Kidney epithelial cell (primary cell): ENCODE measurements at regions not wholly inside any gene's neighbourhood (a gene's known extent, or its start where the extent isn't known, plus 50 kb on each side); places are given as distances from the start of the nearest gene placed in this dataset.

Experiments
- DNase-seq: peaks from one replicate; pipeline ENCODE4 v3.0.0-alpha.2; 2010; ENCODE audit warnings: low read depth
- H3K27me3 ChIP-seq: 2 replicates; pipeline ENCODE4 v1.6.0; 2011; ENCODE audit warnings: low read length; ENCODE audit not compliant: control insufficient read depth, insufficient read depth
- H3K36me3 ChIP-seq: 2 replicates; pipeline ENCODE4 v1.5.1; 2011; ENCODE audit warnings: low read length; ENCODE audit not compliant: control insufficient read depth, insufficient read depth
- H3K4me3 ChIP-seq: 2 replicates; pipeline ENCODE4 v1.5.1; 2011; ENCODE audit warnings: low read depth, mild to moderate bottlenecking, control low read depth, low read length
- TF ChIP-seq, protein P1 (sequence below): IDR thresholded peaks from 2 replicates; pipeline ENCODE4 v1.5.1; 2011; ENCODE audit warnings: mild to moderate bottlenecking, moderate library complexity, low read length, control low read depth, inconsistent platforms; ENCODE audit not compliant: insufficient read depth, poor library complexity, severe bottlenecking

DNA sequence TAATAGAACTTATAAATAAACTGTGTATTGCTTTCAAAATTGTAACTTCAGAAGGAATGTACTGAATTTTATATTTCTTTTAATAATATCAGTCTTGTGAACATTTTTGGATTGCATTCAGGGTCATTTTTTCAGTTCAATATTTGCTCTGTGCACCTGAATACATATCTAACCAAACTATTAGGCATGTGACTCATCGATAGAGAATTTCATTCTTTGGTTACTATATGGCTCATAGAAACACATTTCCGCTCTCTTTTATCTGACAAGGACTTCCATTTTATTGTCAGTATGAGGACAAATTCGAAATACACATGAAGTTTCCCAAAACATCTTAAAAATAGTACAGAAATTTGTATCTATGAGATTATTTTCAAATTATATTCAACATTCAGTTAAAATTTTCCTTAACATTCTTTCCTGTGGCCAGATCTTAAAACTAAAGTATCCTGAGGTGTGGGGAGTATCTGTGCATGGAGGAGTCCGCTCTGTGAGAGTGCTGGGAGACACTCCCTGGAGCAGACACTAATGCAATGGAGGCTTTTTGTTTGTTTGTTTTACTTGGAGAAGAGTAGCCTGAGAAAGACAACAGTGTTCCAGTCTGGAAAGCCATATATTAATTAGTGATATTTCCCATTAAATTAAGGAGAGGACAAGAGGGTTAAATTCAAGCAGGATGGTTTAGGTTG is 483.6 kb downstream of the PCDH20 start:
- no peaks in the 10 kb centered on the region for H3K27me3 ChIP-seq
- no peak overlapping the region for H3K4me3 ChIP-seq
- no peaks in the 10 kb centered on the region for H3K36me3 ChIP-seq
- no peak for DNase-seq
- TF ChIP-seq, protein P1, sequence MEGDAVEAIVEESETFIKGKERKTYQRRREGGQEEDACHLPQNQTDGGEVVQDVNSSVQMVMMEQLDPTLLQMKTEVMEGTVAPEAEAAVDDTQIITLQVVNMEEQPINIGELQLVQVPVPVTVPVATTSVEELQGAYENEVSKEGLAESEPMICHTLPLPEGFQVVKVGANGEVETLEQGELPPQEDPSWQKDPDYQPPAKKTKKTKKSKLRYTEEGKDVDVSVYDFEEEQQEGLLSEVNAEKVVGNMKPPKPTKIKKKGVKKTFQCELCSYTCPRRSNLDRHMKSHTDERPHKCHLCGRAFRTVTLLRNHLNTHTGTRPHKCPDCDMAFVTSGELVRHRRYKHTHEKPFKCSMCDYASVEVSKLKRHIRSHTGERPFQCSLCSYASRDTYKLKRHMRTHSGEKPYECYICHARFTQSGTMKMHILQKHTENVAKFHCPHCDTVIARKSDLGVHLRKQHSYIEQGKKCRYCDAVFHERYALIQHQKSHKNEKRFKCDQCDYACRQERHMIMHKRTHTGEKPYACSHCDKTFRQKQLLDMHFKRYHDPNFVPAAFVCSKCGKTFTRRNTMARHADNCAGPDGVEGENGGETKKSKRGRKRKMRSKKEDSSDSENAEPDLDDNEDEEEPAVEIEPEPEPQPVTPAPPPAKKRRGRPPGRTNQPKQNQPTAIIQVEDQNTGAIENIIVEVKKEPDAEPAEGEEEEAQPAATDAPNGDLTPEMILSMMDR: no peak

DNA sequence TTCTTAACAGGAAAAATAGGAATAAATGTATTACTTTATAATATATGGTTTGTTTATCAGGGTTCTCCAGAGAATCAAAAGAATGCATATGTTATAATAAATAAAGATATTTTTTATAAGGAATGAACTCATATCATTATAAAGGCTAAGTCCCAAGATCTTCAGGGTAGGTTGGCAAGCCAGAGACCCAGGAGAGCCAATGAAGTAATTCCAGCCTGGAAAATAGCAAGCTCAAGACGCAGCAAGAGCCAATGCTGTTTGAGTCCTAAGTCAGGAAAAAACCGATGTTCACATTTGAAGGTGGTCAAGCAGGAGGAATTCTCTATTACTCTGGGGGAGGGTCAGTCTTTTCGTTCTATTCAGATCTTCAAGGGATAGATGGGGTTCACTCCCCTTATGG is 490.0 kb downstream of the PCDH20 start:
- Histone ChIP-seq H3K4me3 (no peak overlapping the region), H3K36me3 (no peaks in the 10 kb centered on the region), H3K27me3 (no peaks in the 10 kb centered on the region)
- DNase-seq: no peak
- TF ChIP-seq, protein P1: no peak

DNA sequence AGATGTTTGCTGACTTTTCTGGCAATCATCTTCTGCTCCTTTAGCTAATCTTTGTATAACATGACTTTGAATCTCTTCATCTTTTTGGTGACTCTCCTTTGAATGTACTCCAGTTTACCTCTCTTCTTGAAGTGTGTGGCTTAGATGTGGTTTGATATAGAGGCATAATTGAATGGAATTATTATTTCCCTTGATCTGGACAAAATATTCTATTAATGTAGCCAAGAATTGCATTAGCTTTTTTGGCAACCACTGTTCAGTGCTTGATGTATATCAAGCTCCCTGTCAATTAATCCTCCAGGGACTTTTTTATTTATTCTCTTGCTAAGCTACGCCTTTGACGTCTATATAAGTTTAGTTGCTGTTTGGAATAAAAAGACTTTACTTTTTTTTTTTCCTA is 490.8 kb downstream of the PCDH20 start:
- Histone ChIP-seq H3K27me3 (no peaks in the 10 kb centered on the region), H3K4me3 (no peak overlapping the region), H3K36me3 (no peaks in the 10 kb centered on the region)
- no peak for DNase-seq
- TF ChIP-seq, protein P1: no peak

DNA sequence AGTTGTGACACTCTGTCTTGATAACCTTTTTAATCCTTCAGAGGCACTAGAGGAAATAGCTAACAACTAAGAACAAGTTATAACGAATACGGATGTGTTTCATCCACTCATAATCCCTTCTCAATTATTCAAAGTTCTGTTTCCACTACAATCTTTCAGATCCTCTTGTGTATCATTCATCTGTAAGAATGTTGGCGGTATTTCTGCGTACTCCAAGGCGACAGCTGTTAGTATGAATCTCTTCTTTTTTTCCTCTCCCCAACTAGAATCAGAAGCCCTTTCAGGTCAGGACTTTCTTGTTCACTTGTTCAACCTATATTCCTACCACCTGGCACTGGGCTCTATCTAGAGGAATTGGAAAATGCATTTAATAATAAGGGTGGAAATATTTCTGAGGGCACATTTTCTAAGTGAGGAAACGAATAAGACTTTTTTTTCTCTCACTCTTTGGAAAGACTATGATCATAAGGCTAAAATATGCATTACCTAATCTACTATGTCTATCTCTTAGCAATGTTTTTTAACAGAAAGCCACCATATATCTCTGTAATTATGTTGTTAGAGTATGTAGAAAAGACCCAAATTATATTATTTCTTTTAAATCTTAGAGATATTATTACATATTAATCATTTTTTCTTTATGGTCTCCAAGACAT is 492.9 kb downstream of the PCDH20 start:
- Histone ChIP-seq H3K36me3 (no peaks in the 10 kb centered on the region), H3K27me3 (no peaks in the 10 kb centered on the region), H3K4me3 (no peak overlapping the region)
- TF ChIP-seq, protein P1: no peak
- DNase-seq: no peak

DNA sequence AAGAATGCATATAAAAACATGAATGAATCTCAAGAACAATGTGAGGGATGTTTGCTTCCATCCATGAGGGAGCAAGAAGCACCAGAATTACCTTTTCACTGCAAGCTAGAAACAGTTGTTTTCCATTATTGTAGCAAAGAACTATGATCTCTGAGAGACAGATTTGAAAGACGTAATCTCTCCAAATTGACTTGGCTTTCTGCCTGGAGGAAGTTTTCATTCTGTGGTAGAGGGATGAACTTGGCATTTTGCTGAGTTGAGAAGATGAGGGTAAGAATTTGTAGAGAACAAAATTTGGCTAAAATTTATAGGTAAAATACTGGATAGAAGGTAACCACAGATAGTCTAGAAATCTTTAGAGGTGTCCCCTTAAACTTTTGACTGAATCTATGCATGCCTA is 496.8 kb downstream of the TDRD3 start:
- TF ChIP-seq, protein P1: no peak
- Histone ChIP-seq H3K36me3 (no peaks in the 10 kb centered on the region), H3K4me3 (no peak overlapping the region), H3K27me3 (no peaks in the 10 kb centered on the region)
- no peak for DNase-seq

DNA sequence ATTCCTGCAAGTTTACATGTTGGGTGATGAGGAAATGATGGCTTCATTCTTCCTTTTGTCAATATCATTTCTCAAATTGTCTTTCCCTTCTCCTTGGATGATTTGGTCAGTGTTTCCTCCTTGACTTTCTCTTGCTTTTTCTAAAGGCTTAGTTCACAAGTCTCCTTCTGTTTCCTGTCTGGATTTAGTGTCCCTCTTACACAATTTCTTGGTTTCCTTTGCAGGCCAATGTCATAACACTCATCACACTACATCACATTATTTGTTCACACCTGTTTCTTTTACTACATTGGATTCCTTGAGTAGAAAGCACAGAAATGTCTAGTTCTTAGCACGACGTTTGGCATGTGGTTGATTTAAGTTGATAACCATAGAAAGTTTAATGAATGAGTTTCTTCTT is 490.7 kb downstream of the TDRD3 start:
- Histone ChIP-seq H3K4me3 (no peak overlapping the region), H3K36me3 (no peaks in the 10 kb centered on the region), H3K27me3 (no peaks in the 10 kb centered on the region)
- TF ChIP-seq, protein P1: no peak
- DNase-seq: no peak
